IgD-negative memory B cell (primary cell): ENCODE measurements at regions not wholly inside any gene's neighbourhood (a gene's known extent, or its start where the extent isn't known, plus 50 kb on each side); places are given as distances from the start of the nearest gene placed in this dataset.
"Not testable (repeated sequence)": the region's sequence is repeated elsewhere in the genome, so short reads cannot be mapped to it uniquely, and the experiment has no call there.

Experiments used
- H3K27ac Mint-ChIP-seq, 3 donors: one replicate each; pipeline ENCODE4 v1.8.0; 2020 to 2022; ENCODE audit warnings: mild to moderate bottlenecking in 3 of 3, mixed read lengths in 3 of 3, moderate library complexity in 1 of 3
- H3K27me3 Mint-ChIP-seq: one replicate; pipeline ENCODE4 v1.8.0; 2021; ENCODE audit warnings: mixed read lengths
- H3K36me3 Mint-ChIP-seq: one replicate; pipeline ENCODE4 v1.8.0; 2020; ENCODE audit warnings: mild to moderate bottlenecking, mixed read lengths
- H3K4me1 Mint-ChIP-seq, 3 donors: one replicate each; pipeline ENCODE4 v1.8.0; 2020 to 2022; ENCODE audit warnings: mixed read lengths in 3 of 3, mild to moderate bottlenecking in 1 of 3
- H3K4me3 Mint-ChIP-seq, 4 donors: one replicate each; pipeline ENCODE4 v1.8.0; 2020 to 2022; ENCODE audit warnings: mild to moderate bottlenecking in 4 of 4, mixed read lengths in 4 of 4, moderate library complexity in 3 of 4
- H3K9me3 Mint-ChIP-seq, 3 donors: one replicate each; pipeline ENCODE4 v1.8.0; 2020 to 2021; ENCODE audit warnings: mixed read lengths in 3 of 3, mild to moderate bottlenecking in 1 of 3

GRCh38 chr5:125487231-125487630 lies 740.8 kb upstream of the ZNF608 start:
- H3K27me3 Mint-ChIP-seq, result no peaks in the 10 kb centered on the region

DNA sequence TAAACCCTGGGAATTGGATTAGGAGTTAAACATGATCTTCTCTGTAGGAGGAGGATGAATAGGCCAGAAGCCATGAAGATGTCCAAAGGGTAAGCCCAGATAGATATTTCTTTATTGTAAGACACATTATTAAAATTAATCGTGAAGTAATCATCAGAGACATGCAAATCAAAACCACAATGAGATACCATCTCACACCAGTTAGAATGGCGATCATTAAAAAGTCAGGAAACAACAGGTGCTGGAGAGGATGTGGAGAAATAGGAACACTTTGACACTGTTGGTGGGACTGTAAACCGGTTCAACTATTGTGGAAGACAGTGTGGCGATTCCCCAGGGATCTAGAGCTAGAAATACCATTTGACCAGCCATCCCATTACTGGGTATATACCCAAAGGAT lies 741.2 kb upstream of the ZNF608 start:
- not testable (repeated sequence) for H3K27me3 Mint-ChIP-seq, H3K36me3 Mint-ChIP-seq, H3K4me1 Mint-ChIP-seq, H3K27ac Mint-ChIP-seq, H3K9me3 Mint-ChIP-seq, H3K4me3 Mint-ChIP-seq

More at GRCh38 chr5:125487231-125487630, 740.8 kb upstream of the ZNF608 start:
- no peak overlapping the region for H3K27ac Mint-ChIP-seq
- H3K4me1 Mint-ChIP-seq, result no peaks in the 10 kb centered on the region
- H3K4me3 Mint-ChIP-seq, result no peak overlapping the region
- peaks cover 0 to 4% (median 2%) of the 10 kb centered on the region in 3 donors for H3K9me3 Mint-ChIP-seq
- H3K36me3 Mint-ChIP-seq, result no peaks in the 10 kb centered on the region

- no peak overlapping the region for H3K4me3 Mint-ChIP-seq
- H3K9me3 Mint-ChIP-seq, result peaks cover 0 to 4% (median 2%) of the 10 kb centered on the region in 3 donors
- no peaks in the 10 kb centered on the region for H3K27me3 Mint-ChIP-seq
- H3K36me3 Mint-ChIP-seq, result no peaks in the 10 kb centered on the region
- H3K27ac Mint-ChIP-seq, result no peak overlapping the region
- H3K4me1 Mint-ChIP-seq, result no peaks in the 10 kb centered on the region
Observed at GRCh38 chr5:125489146-125489545, 742.7 kb upstream of the ZNF608 start.

DNA sequence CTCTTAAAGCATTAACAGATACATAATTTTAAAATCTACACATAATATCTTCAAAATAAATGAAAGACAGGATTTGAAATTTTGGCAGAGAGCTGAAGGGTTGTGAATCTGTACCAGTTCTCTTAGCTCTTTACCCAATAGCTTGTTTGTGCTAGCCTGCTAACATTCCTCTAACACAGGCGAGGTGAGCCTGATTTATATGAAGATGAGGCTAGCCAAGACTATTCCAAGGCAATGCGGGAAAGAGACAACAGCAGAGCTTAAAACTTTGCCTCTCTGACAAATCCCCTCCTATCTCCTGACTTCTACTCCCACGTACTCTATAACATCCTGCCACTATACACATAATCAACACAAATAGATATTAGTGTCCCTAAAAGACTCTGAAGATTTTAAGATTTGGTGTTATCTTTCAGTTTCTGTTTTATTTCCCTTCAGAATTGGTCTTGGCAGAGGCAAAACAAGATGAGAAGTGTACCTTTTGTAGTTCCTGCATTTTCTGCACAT lies 745.6 kb upstream of the ZNF608 start:
- no peaks in the 10 kb centered on the region for H3K27me3 Mint-ChIP-seq
- H3K9me3 Mint-ChIP-seq, result peaks cover 0 to 4% (median 2%) of the 10 kb centered on the region in 3 donors
- H3K36me3 Mint-ChIP-seq, result no peaks in the 10 kb centered on the region
- H3K4me1 Mint-ChIP-seq, result no peaks in the 10 kb centered on the region
- no peak overlapping the region for H3K27ac Mint-ChIP-seq
- no peak overlapping the region for H3K4me3 Mint-ChIP-seq

DNA sequence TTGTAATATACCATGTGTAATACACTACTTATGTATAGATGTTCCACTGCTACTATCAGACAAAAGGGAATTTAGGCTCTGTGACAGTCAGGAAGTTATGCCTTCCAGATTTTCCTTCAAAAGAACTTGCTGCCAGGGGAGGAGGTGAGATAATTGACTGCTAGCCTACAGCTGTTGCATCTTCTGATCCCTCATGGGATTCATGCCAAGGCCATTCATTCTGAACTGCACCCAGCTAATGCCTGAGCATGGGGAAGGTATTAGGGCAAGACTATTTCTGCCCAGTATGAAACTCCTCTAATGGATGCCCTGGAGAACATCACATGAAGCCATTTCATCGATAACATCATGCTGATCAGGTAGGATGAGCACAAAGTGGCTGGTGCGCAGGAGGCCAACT lies 746.5 kb upstream of the ZNF608 start:
- Mint-ChIP-seq H3K27ac (no peak overlapping the region), H3K27me3 (peaks cover 2% of the 10 kb centered on the region), H3K4me1 (no peaks in the 10 kb centered on the region), H3K36me3 (no peaks in the 10 kb centered on the region), H3K4me3 (no peak overlapping the region), H3K9me3 (no peaks in the 10 kb centered on the region)

DNA sequence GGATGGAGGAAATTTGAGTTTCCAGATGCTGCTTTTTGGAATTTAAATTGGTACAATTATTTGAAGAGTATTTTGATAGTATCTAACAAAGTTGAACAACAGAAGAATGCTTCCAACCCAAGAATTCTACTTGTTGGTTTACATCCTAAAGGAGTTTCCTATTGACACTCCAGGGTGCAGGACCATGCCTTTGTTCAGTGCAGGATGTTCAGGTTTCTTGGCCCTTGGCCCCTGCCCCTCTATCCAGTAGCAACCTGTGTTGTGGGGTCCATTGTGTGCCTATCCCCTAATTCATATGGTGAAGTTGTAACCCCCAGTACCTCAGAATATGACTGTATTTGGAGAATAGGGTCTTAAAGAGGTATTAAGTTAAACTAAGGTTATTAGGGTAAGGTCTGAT lies 750.0 kb upstream of the ZNF608 start:
- H3K9me3 Mint-ChIP-seq, result no peaks in the 10 kb centered on the region
- no peaks in the 10 kb centered on the region for H3K36me3 Mint-ChIP-seq
- no peak overlapping the region for H3K27ac Mint-ChIP-seq
- H3K4me3 Mint-ChIP-seq, result no peak overlapping the region
- H3K27me3 Mint-ChIP-seq, result peaks cover 2% of the 10 kb centered on the region
- H3K4me1 Mint-ChIP-seq, result no peaks in the 10 kb centered on the region

GRCh38 chr5:125497651-125498050 lies 751.2 kb upstream of the ZNF608 start:
- H3K27ac Mint-ChIP-seq, result no peak overlapping the region
- peaks cover 2% of the 10 kb centered on the region for H3K27me3 Mint-ChIP-seq
- no peak overlapping the region for H3K4me3 Mint-ChIP-seq
- no peaks in the 10 kb centered on the region for H3K9me3 Mint-ChIP-seq
- no peaks in the 10 kb centered on the region for H3K4me1 Mint-ChIP-seq
- H3K36me3 Mint-ChIP-seq, result no peaks in the 10 kb centered on the region

- Mint-ChIP-seq H3K27ac (no peak overlapping the region), H3K9me3 (no peaks in the 10 kb centered on the region), H3K36me3 (no peaks in the 10 kb centered on the region), H3K27me3 (peaks cover 2% of the 10 kb centered on the region), H3K4me3 (no peak overlapping the region), H3K4me1 (no peaks in the 10 kb centered on the region)
Observed at GRCh38 chr5:125499636-125500332, 753.3 kb upstream of the ZNF608 start.

DNA sequence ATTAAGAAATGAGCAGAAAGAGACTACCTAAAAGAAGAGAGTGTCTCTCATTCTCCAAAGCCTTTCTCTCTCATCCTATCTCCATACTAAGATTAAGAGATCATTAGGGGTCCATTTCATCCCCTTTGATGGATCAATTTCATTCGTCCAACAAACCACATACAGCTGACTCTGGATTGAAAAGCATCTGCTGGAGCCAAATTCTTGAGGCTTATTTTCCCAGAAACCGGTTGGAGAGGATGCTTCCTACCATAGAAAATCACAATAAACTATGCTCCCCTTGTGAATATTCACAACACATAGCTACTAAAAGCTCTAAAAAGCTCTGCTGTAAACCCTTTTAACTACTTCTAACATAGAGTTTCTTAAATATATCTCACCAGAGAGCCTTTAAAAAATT lies 755.0 kb upstream of the ZNF608 start:
- Mint-ChIP-seq H3K4me1 (no peaks in the 10 kb centered on the region), H3K9me3 (no peaks in the 10 kb centered on the region), H3K27ac (no peak overlapping the region), H3K36me3 (no peaks in the 10 kb centered on the region), H3K27me3 (peaks cover 2% of the 10 kb centered on the region), H3K4me3 (no peak overlapping the region)

DNA sequence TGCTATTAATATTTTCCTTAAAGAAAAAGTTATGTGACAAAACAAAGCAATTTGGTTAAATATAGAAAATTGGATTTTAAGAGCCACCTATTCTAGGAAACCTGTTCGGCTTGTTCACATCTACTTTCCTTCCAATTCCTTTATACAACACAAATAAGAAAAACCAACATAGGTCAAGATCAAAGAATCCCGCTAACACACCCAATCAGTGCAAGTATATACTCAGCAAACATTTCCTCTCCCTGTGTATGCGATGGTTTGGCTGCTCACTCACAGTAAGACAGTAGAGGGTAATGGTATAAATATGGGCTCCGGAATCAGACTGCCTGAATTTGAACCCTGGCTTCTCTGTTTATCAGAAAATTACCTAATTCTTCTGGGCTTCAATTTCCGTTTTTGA lies 757.5 kb upstream of the ZNF608 start:
- no peak overlapping the region for H3K4me3 Mint-ChIP-seq
- H3K9me3 Mint-ChIP-seq, result no peaks in the 10 kb centered on the region
- no peaks in the 10 kb centered on the region for H3K4me1 Mint-ChIP-seq
- H3K27ac Mint-ChIP-seq, result no peak overlapping the region
- H3K27me3 Mint-ChIP-seq, result no peaks in the 10 kb centered on the region
- peaks cover 3% of the 10 kb centered on the region for H3K36me3 Mint-ChIP-seq

- no peaks in the 10 kb centered on the region for H3K9me3 Mint-ChIP-seq
- H3K27ac Mint-ChIP-seq, result no peak overlapping the region
- H3K27me3 Mint-ChIP-seq, result no peaks in the 10 kb centered on the region
- peaks cover 3% of the 10 kb centered on the region for H3K36me3 Mint-ChIP-seq
- no peak overlapping the region for H3K4me3 Mint-ChIP-seq
- no peaks in the 10 kb centered on the region for H3K4me1 Mint-ChIP-seq
Observed at GRCh38 chr5:125505115-125505514, 758.7 kb upstream of the ZNF608 start.

GRCh38 chr5:125506124-125506523 lies 759.7 kb upstream of the ZNF608 start:
- no peak overlapping the region for H3K4me3 Mint-ChIP-seq
- no peaks in the 10 kb centered on the region for H3K4me1 Mint-ChIP-seq
- no peak overlapping the region for H3K27ac Mint-ChIP-seq
- H3K36me3 Mint-ChIP-seq, result peaks cover 3% of the 10 kb centered on the region
- no peaks in the 10 kb centered on the region for H3K27me3 Mint-ChIP-seq
- no peaks in the 10 kb centered on the region for H3K9me3 Mint-ChIP-seq

- no peak overlapping the region for H3K4me3 Mint-ChIP-seq
- H3K4me1 Mint-ChIP-seq, result no peaks in the 10 kb centered on the region
- peaks cover 0 to 2% (median 0%) of the 10 kb centered on the region in 3 donors for H3K9me3 Mint-ChIP-seq
- H3K36me3 Mint-ChIP-seq, result peaks cover 3% of the 10 kb centered on the region
- H3K27ac Mint-ChIP-seq, result no peak overlapping the region
- no peaks in the 10 kb centered on the region for H3K27me3 Mint-ChIP-seq
Observed at GRCh38 chr5:125508225-125508624, 761.8 kb upstream of the ZNF608 start.

DNA sequence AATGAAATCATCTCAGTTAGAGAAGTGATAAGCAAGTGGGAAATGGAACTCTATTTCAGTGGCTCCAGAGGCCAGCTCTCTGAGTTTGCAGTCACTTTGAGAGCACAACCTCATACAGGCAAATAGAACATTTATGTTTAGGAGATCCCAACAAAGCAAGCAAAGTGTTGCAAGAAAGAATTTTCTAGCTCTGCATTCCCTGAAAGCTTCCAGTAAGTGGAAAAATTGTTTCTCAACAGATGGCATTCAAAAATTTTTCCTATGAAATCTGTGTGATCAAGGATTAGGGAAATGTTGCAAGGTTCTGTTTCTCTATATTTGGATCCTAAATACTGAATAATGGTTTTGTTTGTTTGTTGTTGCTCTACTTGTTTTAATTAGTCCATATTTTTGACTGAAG lies 764.2 kb upstream of the ZNF608 start:
- Mint-ChIP-seq H3K27me3 (no peaks in the 10 kb centered on the region), H3K4me1 (no peaks in the 10 kb centered on the region), H3K9me3 (peaks cover 0 to 2% (median 0%) of the 10 kb centered on the region in 3 donors), H3K4me3 (no peak overlapping the region), H3K27ac (no peak overlapping the region), H3K36me3 (peaks cover 3% of the 10 kb centered on the region)

DNA sequence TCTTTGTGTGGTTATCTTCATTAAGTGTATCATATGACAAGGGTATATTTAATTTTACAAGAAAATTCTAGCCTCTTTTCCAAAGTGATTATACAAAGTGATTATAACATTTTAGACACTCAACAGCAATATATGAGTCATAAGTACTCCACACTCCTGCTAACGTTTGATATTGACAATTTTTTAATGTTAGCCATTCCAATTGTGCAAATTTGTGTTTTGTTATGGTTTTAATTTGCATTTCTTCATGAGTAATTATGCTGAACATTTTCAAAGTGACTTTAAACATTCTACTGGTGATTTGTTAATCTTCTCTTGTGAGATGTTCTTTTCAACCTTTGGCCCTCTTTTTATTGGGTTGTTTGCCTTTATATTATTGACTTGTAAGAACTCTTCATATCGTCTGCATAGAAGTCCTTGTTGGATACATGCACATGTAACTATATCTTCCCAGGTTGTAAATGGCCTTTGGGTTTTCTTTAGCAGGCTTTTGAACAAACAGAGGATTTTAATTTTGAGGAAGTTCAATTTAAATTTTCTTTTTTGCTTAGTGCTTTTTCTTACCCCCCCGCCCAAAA lies 771.6 kb upstream of the ZNF608 start:
- Mint-ChIP-seq H3K27me3 (no peaks in the 10 kb centered on the region), H3K9me3 (no peaks in the 10 kb centered on the region), H3K36me3 (peaks cover 3% of the 10 kb centered on the region)

GRCh38 chr5:125521289-125521688 lies 774.9 kb upstream of the ZNF608 start:
- no peaks in the 10 kb centered on the region for H3K9me3 Mint-ChIP-seq
- H3K27ac Mint-ChIP-seq, result no peak overlapping the region
- no peak overlapping the region for H3K4me3 Mint-ChIP-seq
- H3K36me3 Mint-ChIP-seq, result peaks cover 4% of the 10 kb centered on the region
- no peaks in the 10 kb centered on the region for H3K4me1 Mint-ChIP-seq
- no peaks in the 10 kb centered on the region for H3K27me3 Mint-ChIP-seq

More for the DNA sequence above, 771.6 kb upstream of the ZNF608 start:
- Mint-ChIP-seq H3K4me1 (no peaks in the 10 kb centered on the region), H3K4me3 (no peak overlapping the region), H3K27ac (no peak overlapping the region)
